ENCODE measurements at regions not wholly inside any gene's neighbourhood (a gene's known extent, or its start where the extent isn't known, plus 50 kb on each side); places are given as distances from the start of the nearest gene placed in this dataset.

- no peak for DNase-seq
Observed at GRCh38 chr20:52294106-52294628, 102.6 kb upstream of the ZFP64 start.

- no peak for DNase-seq
Observed at GRCh38 chr20:52291109-52291508, 99.5 kb upstream of the ZFP64 start.

GRCh38 chr20:52290569-52290968, 99.0 kb upstream of the ZFP64 start:
- DNase-seq: peak; percentile 61

GRCh38 chr20:52289956-52290565, 98.5 kb upstream of the ZFP64 start:
- no peak for DNase-seq

- DNase-seq: no peak
Observed at GRCh38 chr20:52280407-52280806, 88.8 kb upstream of the ZFP64 start.

GRCh38 chr20:52279706-52280105, 88.1 kb upstream of the ZFP64 start:
- peak; percentile 82 for DNase-seq

- peak; percentile 40 for DNase-seq
Observed at GRCh38 chr20:52275181-52275691, 83.7 kb upstream of the ZFP64 start.

GRCh38 chr20:52270696-52271095, 79.1 kb upstream of the ZFP64 start:
- DNase-seq: no peak

- DNase-seq: peak; percentile 26
Observed at GRCh38 chr20:52270001-52270606, 78.5 kb upstream of the ZFP64 start.

GRCh38 chr20:52269321-52269720, 77.7 kb upstream of the ZFP64 start:
- DNase-seq: peak; percentile 70

GRCh38 chr20:52268184-52268749, 76.7 kb upstream of the ZFP64 start:
- DNase-seq: peak; percentile 80

- DNase-seq: no peak
Observed at GRCh38 chr20:52267418-52267817, 75.8 kb upstream of the ZFP64 start.

- peak; percentile 45 for DNase-seq
Observed at GRCh38 chr20:52263757-52264156, 72.2 kb upstream of the ZFP64 start.

GRCh38 chr20:52261792-52262191, 70.2 kb upstream of the ZFP64 start:
- DNase-seq: no peak

- DNase-seq: no peak
Observed at GRCh38 chr20:52259295-52259694, 67.7 kb upstream of the ZFP64 start.

GRCh38 chr20:52256454-52256853, 64.9 kb upstream of the ZFP64 start:
- DNase-seq: no peak

- DNase-seq: no peak
Observed at GRCh38 chr20:52252664-52253063, 61.1 kb upstream of the ZFP64 start.

GRCh38 chr20:52251827-52252226, 60.2 kb upstream of the ZFP64 start:
- no peak for DNase-seq

GRCh38 chr20:52251136-52251700, 59.6 kb upstream of the ZFP64 start:
- no peak for DNase-seq

GRCh38 chr20:52247548-52247947, 56.0 kb upstream of the ZFP64 start:
- no peak for DNase-seq

- DNase-seq: no peak
Observed at GRCh38 chr20:52246366-52246765, 54.8 kb upstream of the ZFP64 start.

- no peak for DNase-seq
Observed at GRCh38 chr20:52244702-52245101, 53.1 kb upstream of the ZFP64 start.

Data from fibroblast of upper back skin (primary cell).